ENCODE measurements at regions not wholly inside any gene's neighbourhood (a gene's known extent, or its start where the extent isn't known, plus 50 kb on each side); places are given as distances from the start of the nearest gene placed in this dataset.

GRCh38 chr13:32851083-32852069, 164.8 kb upstream of the KL start:
- no peak for TF ChIP-seq CTCF (conservative IDR thresholded peaks at IDR 0.05; ENCODE audit: low read depth, low read length)
- no peak for DNase-seq (ENCODE audit: low read depth)
- H3K4me3 ChIP-seq (ENCODE audit: low read length) = no peak overlapping the region

- no peak for DNase-seq (ENCODE audit: low read depth)
- no peak for TF ChIP-seq CTCF (conservative IDR thresholded peaks at IDR 0.05; ENCODE audit: low read depth, low read length)
- H3K4me3 ChIP-seq (ENCODE audit: low read length) = no peak overlapping the region
Measured at GRCh38 chr13:32852526-32852925, 163.7 kb upstream of the KL start.

GRCh38 chr13:32857077-32857476, 159.1 kb upstream of the KL start:
- no peak for TF ChIP-seq CTCF (conservative IDR thresholded peaks at IDR 0.05; ENCODE audit: low read depth, low read length)
- no peak overlapping the region for H3K4me3 ChIP-seq (ENCODE audit: low read length)
- DNase-seq (ENCODE audit: low read depth) = no peak

DNA sequence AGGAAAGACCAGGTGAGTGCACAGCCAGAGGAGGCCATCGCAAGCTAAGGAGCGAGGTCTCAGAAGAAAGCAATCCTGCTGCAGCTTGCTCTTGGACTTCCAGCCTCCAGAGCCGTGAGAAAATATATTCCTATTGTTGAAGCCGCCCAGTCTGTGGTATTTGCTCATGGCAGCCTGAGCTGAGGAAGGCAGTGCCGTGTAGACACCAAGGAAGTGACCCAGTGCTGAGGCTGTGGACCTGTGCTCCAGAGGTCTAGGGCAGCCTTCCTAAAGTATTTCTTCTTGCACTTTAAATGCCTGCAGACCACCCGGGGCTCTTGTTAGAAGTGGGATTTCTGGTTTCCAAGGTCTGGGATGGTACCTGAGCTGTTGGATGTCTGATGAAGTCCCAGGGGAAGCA, 158.5 kb upstream of the KL start:
- no peak for TF ChIP-seq CTCF (conservative IDR thresholded peaks at IDR 0.05; ENCODE audit: low read depth, low read length)
- no peak overlapping the region for H3K4me3 ChIP-seq (ENCODE audit: low read length)
- no peak for DNase-seq (ENCODE audit: low read depth)

DNA sequence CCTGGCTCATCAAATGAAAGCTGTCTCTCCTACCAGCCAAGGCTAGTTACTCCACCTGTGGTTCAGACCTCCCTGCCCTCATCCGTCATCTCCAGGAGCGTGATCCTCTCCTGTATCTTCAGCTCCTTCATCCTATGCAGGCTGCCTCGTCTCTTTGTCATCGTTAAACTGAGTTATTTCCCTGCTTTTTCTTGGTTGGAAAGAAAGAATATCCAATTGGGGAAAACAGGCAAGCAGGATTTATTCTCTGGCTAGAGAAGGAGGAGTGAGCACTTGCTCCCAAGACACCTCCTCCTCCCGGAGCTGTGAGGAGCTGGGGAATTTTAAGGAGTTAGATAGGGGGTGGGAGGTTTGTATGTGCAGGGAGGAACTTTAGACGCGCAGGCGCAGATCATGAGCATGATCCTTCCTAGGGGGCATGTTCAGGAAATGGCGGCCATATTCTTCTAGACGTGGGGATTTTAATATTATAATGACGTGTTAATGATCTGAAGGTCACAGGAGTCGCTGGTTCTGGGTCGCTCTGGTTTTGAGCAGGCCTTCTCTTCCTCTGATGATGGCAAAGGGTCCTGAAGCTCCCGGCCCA, 156.4 kb upstream of the KL start:
- DNase-seq (ENCODE audit: low read depth) = no peak
- H3K4me3 ChIP-seq (ENCODE audit: low read length) = no peak overlapping the region
- no peak for TF ChIP-seq CTCF (conservative IDR thresholded peaks at IDR 0.05; ENCODE audit: low read depth, low read length)

DNA sequence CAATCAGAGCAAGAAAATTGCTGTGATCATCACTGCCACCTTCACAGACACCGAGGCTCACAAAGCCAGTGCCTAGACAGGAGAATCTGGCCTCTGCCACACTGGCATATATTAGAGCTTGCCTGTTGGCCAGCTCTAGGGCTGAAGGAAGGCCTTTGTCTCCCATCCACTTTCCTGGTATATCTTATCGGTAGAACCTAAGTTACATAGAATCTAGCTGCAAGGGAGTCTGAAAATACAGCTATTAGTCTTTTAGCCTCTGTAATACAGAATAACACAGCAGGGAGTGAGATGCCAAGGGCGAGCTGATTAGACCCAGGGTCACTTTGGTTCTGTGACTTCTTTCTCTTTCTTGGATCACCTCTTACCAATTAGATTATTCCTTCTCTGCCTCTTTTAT, 154.9 kb upstream of the KL start:
- no peak overlapping the region for H3K4me3 ChIP-seq (ENCODE audit: low read length)
- no peak for TF ChIP-seq CTCF (conservative IDR thresholded peaks at IDR 0.05; ENCODE audit: low read depth, low read length)
- DNase-seq (ENCODE audit: low read depth) = no peak

DNA sequence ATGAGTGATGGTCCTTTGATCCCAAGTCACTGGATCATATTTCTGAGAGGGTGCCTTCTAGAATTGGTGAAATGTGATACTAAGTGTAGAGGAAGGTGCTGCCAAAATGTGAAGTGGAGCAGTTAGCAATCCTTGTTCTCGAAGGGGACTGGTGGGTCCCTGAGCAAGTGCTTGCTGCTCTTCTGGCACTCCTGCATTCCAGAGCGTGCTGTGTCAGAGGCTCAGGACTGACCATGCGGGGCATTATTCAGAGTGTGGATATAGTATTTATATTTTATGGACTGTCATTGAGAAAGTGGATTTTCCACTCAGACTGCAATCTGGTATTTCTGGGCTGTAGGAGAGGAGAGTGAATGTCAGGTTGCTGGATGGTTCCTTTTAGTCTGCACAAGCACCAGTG, 152.6 kb upstream of the KL start:
- H3K4me3 ChIP-seq (ENCODE audit: low read length) = no peak overlapping the region
- no peak for DNase-seq (ENCODE audit: low read depth)
- TF ChIP-seq CTCF (conservative IDR thresholded peaks at IDR 0.05; ENCODE audit: low read depth, low read length) = no peak

All from retinal pigment epithelial cell (primary cell).